CD4-positive, alpha-beta T cell (primary cell): ENCODE measurements at regions not wholly inside any gene's neighbourhood (a gene's known extent, or its start where the extent isn't known, plus 50 kb on each side); places are given as distances from the start of the nearest gene placed in this dataset.

Experiments
- ATAC-seq: fragments of 200-7000 bp; cut with Tn5 transposase; one replicate; pipeline ENCODE4 v1.10.0; 2022; ENCODE audit warnings: mild to moderate bottlenecking; ENCODE audit not compliant: poor library complexity
- CTCF ChIA-PET: fragments of 350-600 bp; sonication (Branson Sonifier 250); formaldehyde crosslinking; loops from one replicate; lab custom pipeline; 2021; ENCODE audit warnings: antibody characterized with exemption, inconsistent platforms; lab: Charles Lee
- POLR2A ChIA-PET: fragments of 350-600 bp; sonication (Branson Sonifier 250); formaldehyde crosslinking; loops from one replicate; lab custom pipeline; 2021; ENCODE audit warnings: antibody characterized with exemption, inconsistent platforms; lab: Charles Lee
- DNase-seq, 14 experiments: peaks; one replicate each; pipeline ENCODE4 v3.0.0-alpha.2; 2013 to 2020; ENCODE audit warnings: mixed read lengths in 2 of 14
- H3K27ac ChIP-seq, 2 donors: one replicate each; pipeline versions ENCODE4 v1.5.1 to v1.7.0; 2013; ENCODE audit warnings: low read length in 2 of 2, low read depth in 1 of 2, mild to moderate bottlenecking in 1 of 2
- H3K27me3 ChIP-seq, 2 experiments: 1 replicate in 1 of 2; 2 replicates in 1 of 2; pipeline versions ENCODE4 v1.6.1 to v1.7.0; 2013; ENCODE audit warnings: low read length in 2 of 2, control low read depth in 1 of 2, mild to moderate bottlenecking in 1 of 2, moderate library complexity in 1 of 2; ENCODE audit not compliant: insufficient read depth in 2 of 2, control insufficient read depth in 1 of 2
- H3K36me3 ChIP-seq: one replicate; pipeline ENCODE4 v1.6.1; 2013; ENCODE audit warnings: low read length, control low read depth; ENCODE audit not compliant: insufficient read depth
- H3K4me1 ChIP-seq: one replicate; pipeline ENCODE4 v1.6.1; 2013; ENCODE audit warnings: low read length, control low read depth; ENCODE audit not compliant: insufficient read depth
- H3K4me3 ChIP-seq: one replicate; pipeline ENCODE4 v1.5.1; 2013; ENCODE audit warnings: mild to moderate bottlenecking, low read length, moderate library complexity
- H3K9me3 ChIP-seq, 2 experiments: 1 replicate in 1 of 2; 2 replicates in 1 of 2; pipeline versions ENCODE4 v1.6.1 to v1.7.0; 2013; ENCODE audit warnings: low read length in 2 of 2, mild to moderate bottlenecking in 2 of 2, control low read depth in 1 of 2, moderate library complexity in 1 of 2; ENCODE audit not compliant: control insufficient read depth in 1 of 2, insufficient read depth in 1 of 2
- H3K27ac Mint-ChIP-seq: one replicate; pipeline ENCODE4 v1.8.0; 2020; ENCODE audit warnings: mixed read lengths
- H3K27me3 Mint-ChIP-seq: one replicate; pipeline ENCODE4 v1.8.0; 2021; ENCODE audit warnings: mixed read lengths
- H3K36me3 Mint-ChIP-seq: one replicate; pipeline ENCODE4 v1.8.0; 2021; ENCODE audit warnings: low read depth, mixed read lengths
- H3K4me1 Mint-ChIP-seq: one replicate; pipeline ENCODE4 v1.8.0; 2021; ENCODE audit warnings: low read depth, mixed read lengths
- H3K4me3 Mint-ChIP-seq: one replicate; pipeline ENCODE4 v1.8.0; 2020; ENCODE audit warnings: mild to moderate bottlenecking, mixed read lengths
- H3K9me3 Mint-ChIP-seq: one replicate; pipeline ENCODE4 v1.8.0; 2020; ENCODE audit warnings: mixed read lengths
- CTCF ChIP-seq: fragments of 200-600 bp; IDR thresholded peaks from one replicate; pipeline ENCODE4 v1.8.0; 2022; ENCODE audit warnings: antibody characterized with exemption, mild to moderate bottlenecking
- intact Hi-C, 2 experiments: fragments of 100-400 bp; cut with DNase I in 1 of 2; cut with micrococcal nuclease in 1 of 2; formaldehyde crosslinking; loops; one replicate each; pipeline versions ENCODE4 v1.15.1 to v1.9.0; 2023 to 2025; cut with DNase I, micrococcal nuclease

GRCh38 chr17:79164913-79165695 is 90.5 kb downstream of the ENGASE start:
- intact Hi-C loops, result no loop called here
- H3K4me3 Mint-ChIP-seq, result no peak overlapping the region
- no peak for TF ChIP-seq CTCF

DNA sequence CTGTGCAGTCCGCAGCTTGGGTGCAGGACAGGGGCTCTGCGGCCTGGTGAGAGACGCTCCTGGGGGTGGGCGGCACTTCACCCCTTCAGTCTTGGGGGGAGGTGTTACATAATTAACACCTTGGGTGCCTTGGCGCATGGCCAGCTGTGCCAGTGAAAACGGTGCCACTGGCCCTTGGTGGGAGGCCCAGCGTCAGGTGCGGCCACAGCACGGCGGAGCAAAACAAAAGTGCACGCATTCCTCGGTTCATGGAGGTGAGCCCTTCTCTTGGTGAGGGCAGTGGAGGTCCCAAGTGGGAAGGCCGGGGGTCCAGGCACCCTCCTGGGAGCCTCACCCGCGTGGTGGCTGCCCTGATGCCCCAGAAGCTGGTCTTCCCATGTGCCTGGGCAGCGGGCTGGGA is 89.8 kb downstream of the ENGASE start:
- Histone ChIP-seq H3K27ac (no peak overlapping the region), H3K27me3 (no peaks in the 10 kb centered on the region), H3K9me3 (peaks cover 0 to 10% of the 10 kb centered on the region in 2 experiments), H3K4me3 (no peak overlapping the region), H3K4me1 (peaks cover 6% of the 10 kb centered on the region), H3K36me3 (no peaks in the 10 kb centered on the region)
- POLR2A ChIA-PET, result no interaction called here
- DNase-seq, result no peak
- no peak for ATAC-seq
- H3K4me3 Mint-ChIP-seq, result no peak overlapping the region
- H3K36me3 Mint-ChIP-seq, result no peaks in the 10 kb centered on the region
- TF ChIP-seq CTCF, result no peak
- no peaks in the 10 kb centered on the region for H3K4me1 Mint-ChIP-seq
- H3K9me3 Mint-ChIP-seq, result no peaks in the 10 kb centered on the region
- CTCF ChIA-PET, result no interaction called here
- intact Hi-C loops, result no loop called here
- no peak overlapping the region for H3K27ac Mint-ChIP-seq
- no peaks in the 10 kb centered on the region for H3K27me3 Mint-ChIP-seq

More at GRCh38 chr17:79164913-79165695, 90.5 kb downstream of the ENGASE start:
- no peaks in the 10 kb centered on the region for H3K27me3 ChIP-seq
- ATAC-seq (no peak), DNase-seq (no peak)
- H3K36me3 Mint-ChIP-seq, result no peaks in the 10 kb centered on the region
- no peak overlapping the region for H3K27ac Mint-ChIP-seq
- ChIA-PET POLR2A (no interaction called here), CTCF (no interaction called here)
- H3K9me3 Mint-ChIP-seq, result no peaks in the 10 kb centered on the region
- peaks cover 0 to 5% of the 10 kb centered on the region in 2 experiments for H3K9me3 ChIP-seq
- no peaks in the 10 kb centered on the region for H3K36me3 ChIP-seq
- no peak overlapping the region for H3K4me3 ChIP-seq
- no peaks in the 10 kb centered on the region for H3K4me1 Mint-ChIP-seq
- H3K27me3 Mint-ChIP-seq, result no peaks in the 10 kb centered on the region
- H3K4me1 ChIP-seq, result peaks cover 6% of the 10 kb centered on the region
- H3K27ac ChIP-seq, result no peak overlapping the region

GRCh38 chr17:79163071-79163470 is 88.4 kb downstream of the ENGASE start:
- no peak for DNase-seq
- ChIA-PET POLR2A (no interaction called here), CTCF (no interaction called here)
- no peaks in the 10 kb centered on the region for H3K9me3 Mint-ChIP-seq
- Histone ChIP-seq H3K4me3 (no peak overlapping the region), H3K4me1 (peaks cover 6% of the 10 kb centered on the region), H3K9me3 (peaks cover 0 to 5% of the 10 kb centered on the region in 2 experiments), H3K27ac (no peak overlapping the region), H3K36me3 (no peaks in the 10 kb centered on the region), H3K27me3 (no peaks in the 10 kb centered on the region)
- H3K27ac Mint-ChIP-seq, result no peak overlapping the region
- no peaks in the 10 kb centered on the region for H3K27me3 Mint-ChIP-seq
- no peak for TF ChIP-seq CTCF
- intact Hi-C loops, result no loop called here
- no peak overlapping the region for H3K4me3 Mint-ChIP-seq
- H3K4me1 Mint-ChIP-seq, result peaks cover under 1% of the 10 kb centered on the region
- ATAC-seq, result no peak
- H3K36me3 Mint-ChIP-seq, result no peaks in the 10 kb centered on the region
